GM19023 (cell line): ENCODE measurements at regions not wholly inside any gene's neighbourhood (a gene's known extent, or its start where the extent isn't known, plus 50 kb on each side); places are given as distances from the start of the nearest gene placed in this dataset.

Experiments
- ATAC-seq: cut with Tn5 transposase; IDR thresholded peaks from one replicate; pipeline ENCODE4 v1.9.1; 2021; ENCODE audit warnings: mild to moderate bottlenecking, moderate library complexity; ENCODE audit not compliant: unreplicated experiment

GRCh38 chr2:196224756-196225155, 53.4 kb upstream of the STK17B start:
- no peak for ATAC-seq

GRCh38 chr2:196225213-196225612, 53.8 kb upstream of the STK17B start:
- no peak for ATAC-seq

GRCh38 chr2:196226058-196226706, 54.8 kb upstream of the STK17B start:
- ATAC-seq, result no peak

- ATAC-seq, result no peak
Measured at GRCh38 chr2:196226707-196227065, 55.3 kb upstream of the STK17B start.

- ATAC-seq, result no peak
Measured at GRCh38 chr2:196229013-196229412, 57.6 kb upstream of the STK17B start.

- no peak for ATAC-seq
Measured at GRCh38 chr2:196230061-196230854, 58.9 kb upstream of the STK17B start.

- no peak for ATAC-seq
Measured at GRCh38 chr2:196233021-196233804, 61.8 kb upstream of the STK17B start.

- ATAC-seq, result peak; percentile 70
Measured at GRCh38 chr2:196233805-196234475, 62.6 kb upstream of the STK17B start.

- ATAC-seq, result peak; percentile 38
Measured at GRCh38 chr2:196234672-196235071, 63.3 kb upstream of the STK17B start.

GRCh38 chr2:196238836-196239380, 67.5 kb upstream of the STK17B start:
- no peak for ATAC-seq

- ATAC-seq, result peak; percentile 85
Measured at GRCh38 chr2:196239622-196240587, 68.5 kb upstream of the STK17B start.

- no peak for ATAC-seq
Measured at GRCh38 chr2:196241175-196241574, 69.8 kb upstream of the STK17B start.

- ATAC-seq, result peak; percentile 80
Measured at GRCh38 chr2:196242131-196242620, 70.8 kb upstream of the STK17B start.

GRCh38 chr2:196244516-196244915, 73.1 kb upstream of the STK17B start:
- no peak for ATAC-seq

- no peak for ATAC-seq
Measured at GRCh38 chr2:196244966-196245365, 73.6 kb upstream of the STK17B start.

GRCh38 chr2:196245378-196246140, 74.2 kb upstream of the STK17B start:
- no peak for ATAC-seq

GRCh38 chr2:196247114-196247975, 76.0 kb upstream of the STK17B start:
- ATAC-seq, result no peak

- no peak for ATAC-seq
Measured at GRCh38 chr2:196247976-196248280, 76.5 kb upstream of the STK17B start.
